Activated T-helper 1 cell treated with Interleukin-2 at 50 U/mL for 16 hours (primary cell): ENCODE measurements at regions not wholly inside any gene's neighbourhood (a gene's known extent, or its start where the extent isn't known, plus 50 kb on each side); places are given as distances from the start of the nearest gene placed in this dataset.

Source experiments
- DNase-seq: peaks from one replicate; pipeline ENCODE4 v3.0.0-alpha.2; 2020; ENCODE audit warnings: low read depth

DNA sequence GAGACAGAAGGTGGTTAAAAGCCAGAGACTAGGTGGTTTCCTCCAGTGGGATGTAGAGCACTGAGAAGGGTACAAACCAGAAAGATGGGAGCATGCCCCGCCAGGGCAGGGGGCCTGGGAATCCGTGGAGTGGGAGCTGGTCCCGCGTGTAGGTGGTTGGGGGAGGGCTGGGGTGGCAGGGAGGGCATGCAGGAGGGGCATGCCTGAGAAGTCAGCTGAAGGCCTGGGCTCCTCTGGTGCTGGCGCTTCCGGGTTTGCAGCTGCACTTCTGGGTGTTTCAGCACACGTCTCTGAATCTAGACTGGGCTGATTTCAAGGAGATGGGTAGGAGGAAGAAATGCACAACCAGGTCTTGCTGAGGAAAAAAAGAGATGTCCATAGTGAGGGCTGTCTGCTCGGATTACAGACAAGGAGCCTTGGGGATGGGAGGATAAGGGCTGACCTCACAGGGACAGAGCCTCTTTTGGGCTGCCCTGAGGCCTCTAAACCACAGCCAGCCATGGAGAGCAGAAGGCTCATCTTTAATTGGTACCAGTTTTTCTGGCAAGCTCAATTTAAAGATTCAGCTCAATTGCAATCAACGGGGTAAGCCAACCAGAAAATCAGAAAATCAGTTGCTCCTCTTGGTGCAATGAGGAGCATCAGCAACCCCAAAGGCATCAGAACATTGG lies 151.9 kb downstream of the FAM43A start:
- DNase-seq, result no peak

GRCh38 chr3:194838236-194838635 lies 152.6 kb downstream of the FAM43A start:
- DNase-seq, result no peak

DNA sequence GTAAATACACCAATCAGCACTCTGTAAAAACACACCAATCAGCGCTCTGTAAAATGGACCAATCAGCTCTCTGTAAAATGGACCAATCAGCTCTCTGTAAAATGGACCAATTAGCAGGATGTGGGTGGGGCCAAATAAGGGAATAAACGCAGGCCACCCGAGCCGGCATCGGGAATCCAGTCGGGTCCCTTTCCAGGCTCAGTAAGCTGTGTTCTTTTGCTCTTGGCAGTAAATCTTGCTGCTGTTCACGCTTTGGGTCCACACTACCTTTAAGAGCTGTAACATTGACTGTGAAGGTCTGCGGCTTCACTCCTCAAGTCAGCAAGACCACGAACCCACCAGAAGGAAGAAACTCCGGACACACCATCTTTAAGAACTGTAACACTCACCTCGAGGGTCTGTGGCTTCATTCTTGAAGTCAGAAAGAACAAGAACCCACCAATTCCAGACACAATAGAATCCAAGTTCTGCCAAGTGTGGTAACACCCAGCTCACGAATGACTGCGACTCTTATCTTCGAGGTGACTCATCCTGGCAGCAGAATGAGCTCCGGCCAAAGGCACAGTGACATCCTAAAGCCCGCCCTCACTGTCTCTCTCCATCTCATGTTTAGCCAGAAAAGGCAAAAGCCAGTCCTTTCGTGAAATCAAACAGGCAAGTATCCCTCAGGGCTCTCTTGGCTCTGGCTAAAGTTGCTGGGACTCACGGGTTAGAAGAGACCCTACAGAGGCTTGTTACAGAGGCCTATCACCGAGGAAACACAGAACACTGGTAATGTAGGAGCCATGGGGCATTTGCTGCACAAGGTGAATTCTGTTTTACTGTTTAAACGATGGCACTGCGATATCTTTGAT lies 155.2 kb downstream of the FAM43A start:
- DNase-seq, result no peak

GRCh38 chr3:194841515-194841841 lies 155.8 kb downstream of the FAM43A start:
- no peak for DNase-seq

- no peak for DNase-seq
These were observed 157.9 kb downstream of the FAM43A start for GRCh38 chr3:194843556-194843955.

GRCh38 chr3:194844046-194844445 lies 158.4 kb downstream of the FAM43A start:
- no peak for DNase-seq

DNA sequence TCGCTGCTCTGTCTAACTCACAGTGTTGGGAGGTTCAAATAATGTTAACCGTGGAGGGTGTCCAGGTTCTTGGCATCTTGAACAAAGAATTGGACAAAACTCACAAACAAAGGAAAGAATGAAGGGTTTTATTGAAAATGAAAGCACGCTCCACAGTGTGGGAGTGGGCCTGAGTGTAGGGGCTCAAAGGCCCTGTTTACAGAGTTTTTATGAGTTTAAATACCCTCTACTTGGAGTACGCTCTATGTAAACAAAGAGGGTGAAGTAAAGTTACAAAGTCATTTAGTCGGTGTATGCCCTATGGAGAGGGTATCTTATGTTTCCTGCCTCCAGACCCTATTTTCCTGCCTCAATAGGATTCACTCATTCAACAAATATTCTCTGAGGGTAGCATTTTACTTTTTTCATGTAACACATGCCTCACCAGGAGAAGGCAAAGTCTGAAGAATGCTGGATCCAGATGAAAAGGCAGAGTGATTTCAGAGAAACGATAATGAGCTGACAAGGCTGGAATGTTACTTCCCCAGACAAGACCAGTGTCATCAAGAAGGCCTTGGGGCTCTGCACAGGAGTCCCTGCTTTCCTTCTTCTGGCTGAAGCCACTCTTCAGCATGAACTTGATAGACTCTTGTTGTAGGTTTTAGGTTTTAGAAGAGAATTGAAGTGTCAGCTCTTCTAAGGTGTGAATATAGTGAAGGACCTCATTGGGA lies 163.6 kb downstream of the FAM43A start:
- DNase-seq, result no peak

GRCh38 chr3:194851254-194851653 lies 165.6 kb downstream of the FAM43A start:
- no peak for DNase-seq

DNA sequence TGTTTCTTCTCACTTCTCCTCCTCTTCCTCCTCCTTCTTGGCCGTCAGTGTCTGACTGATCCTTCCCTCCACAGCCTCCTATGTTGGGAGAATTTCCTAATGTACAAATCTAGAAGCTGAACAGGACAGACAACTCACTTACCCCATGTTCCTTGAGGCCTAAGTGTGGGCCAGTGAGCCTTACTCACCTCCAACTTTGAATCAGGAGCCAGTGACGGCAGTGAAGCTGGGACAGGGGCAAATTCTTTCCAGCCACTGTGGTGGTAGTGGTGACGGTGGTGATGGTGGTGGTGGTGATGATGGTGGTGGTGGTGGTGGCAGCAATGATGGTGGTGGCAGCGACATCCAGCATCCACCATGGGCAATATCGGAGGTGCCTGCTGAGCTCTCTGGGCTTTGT lies 166.3 kb downstream of the FAM43A start:
- DNase-seq, result no peak

GRCh38 chr3:194852345-194852744 lies 166.7 kb downstream of the FAM43A start:
- DNase-seq, result no peak

DNA sequence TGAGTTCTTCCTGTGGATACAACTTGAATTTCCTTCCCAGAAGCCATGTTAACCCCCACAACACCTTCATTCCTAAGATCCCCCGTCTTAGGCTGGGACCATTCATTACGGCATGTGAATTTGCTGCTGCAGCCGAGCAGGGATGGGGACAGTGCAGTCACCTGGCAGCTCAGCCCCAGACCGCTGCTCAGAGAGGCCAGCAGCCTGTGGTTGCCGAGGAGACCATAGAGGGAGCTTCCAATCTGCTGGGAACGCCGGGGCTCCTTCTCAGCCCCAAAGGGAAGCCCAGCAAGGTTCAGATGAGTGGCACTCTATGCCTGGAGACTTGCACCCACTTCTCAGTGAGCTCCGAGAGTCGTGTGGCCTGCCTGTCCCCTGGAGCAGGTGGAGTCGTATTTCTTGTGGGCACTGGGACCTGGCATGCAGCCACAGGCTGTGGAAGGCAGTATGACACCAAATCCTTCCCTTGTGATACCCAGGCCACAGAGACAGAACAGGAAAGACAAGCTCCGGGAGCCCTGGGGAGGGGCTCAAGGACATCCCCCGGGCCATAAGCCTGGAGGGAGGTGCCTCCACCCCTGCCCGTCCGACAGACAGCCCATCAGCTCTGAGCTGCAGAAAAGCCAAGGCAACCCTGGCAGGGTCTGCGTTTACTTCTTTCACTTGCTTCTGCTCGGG lies 167.3 kb downstream of the FAM43A start:
- no peak for DNase-seq

DNA sequence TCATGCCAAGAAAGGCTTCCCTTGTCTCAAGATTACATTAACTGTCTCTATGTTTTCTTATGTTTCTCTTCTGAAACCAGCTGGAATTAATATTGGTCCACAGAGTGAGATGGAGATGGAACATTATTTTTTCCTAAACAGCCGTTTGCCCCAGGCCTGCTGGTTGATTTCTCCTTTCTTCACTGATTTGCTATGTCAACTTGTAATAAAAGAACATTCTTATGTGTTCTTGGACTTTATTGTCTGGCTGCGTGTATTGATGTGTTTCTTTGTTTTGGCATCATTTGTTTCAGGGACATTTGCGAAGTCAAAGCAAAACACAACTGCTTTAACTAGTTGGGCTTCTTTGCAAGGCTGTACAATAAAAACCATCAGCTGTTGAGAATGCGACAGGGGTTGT lies 168.5 kb downstream of the FAM43A start:
- DNase-seq, result no peak

DNA sequence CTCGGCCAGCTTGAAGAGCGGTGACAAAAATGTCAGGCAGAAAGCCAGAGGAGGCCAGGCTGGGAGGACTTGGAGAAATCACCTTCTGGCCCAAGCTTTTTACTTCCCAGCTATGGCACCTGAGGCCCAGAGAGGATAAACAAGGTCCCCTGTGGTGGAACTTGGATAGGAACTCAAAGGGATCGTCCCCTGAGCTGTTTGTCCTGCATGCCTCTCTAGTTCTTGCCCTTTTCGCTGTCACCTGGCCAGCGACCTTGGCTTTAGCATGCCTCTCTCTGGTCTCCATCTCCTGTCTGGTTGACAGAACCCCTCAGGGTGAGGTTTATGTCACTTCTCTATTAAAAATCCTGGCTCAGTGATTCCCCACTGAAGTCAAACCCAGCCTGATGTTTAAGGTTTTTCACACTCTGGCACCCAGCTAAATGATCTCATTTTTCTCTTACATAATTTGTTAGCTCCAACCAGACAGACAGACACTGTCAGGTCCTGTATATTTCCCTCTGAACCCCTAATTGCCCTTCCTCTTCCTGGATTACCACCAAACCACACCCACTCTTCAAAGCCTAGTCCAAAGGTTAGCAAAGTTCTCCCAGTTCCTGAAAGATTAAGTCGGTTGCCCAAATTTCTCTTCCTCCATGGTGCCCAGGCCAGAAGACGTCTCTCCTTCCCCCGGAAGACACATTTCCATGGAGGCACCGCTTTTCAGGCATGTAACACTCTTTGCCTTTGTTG lies 169.1 kb downstream of the FAM43A start:
- no peak for DNase-seq

GRCh38 chr3:194856296-194856695 lies 170.6 kb downstream of the FAM43A start:
- DNase-seq, result no peak

DNA sequence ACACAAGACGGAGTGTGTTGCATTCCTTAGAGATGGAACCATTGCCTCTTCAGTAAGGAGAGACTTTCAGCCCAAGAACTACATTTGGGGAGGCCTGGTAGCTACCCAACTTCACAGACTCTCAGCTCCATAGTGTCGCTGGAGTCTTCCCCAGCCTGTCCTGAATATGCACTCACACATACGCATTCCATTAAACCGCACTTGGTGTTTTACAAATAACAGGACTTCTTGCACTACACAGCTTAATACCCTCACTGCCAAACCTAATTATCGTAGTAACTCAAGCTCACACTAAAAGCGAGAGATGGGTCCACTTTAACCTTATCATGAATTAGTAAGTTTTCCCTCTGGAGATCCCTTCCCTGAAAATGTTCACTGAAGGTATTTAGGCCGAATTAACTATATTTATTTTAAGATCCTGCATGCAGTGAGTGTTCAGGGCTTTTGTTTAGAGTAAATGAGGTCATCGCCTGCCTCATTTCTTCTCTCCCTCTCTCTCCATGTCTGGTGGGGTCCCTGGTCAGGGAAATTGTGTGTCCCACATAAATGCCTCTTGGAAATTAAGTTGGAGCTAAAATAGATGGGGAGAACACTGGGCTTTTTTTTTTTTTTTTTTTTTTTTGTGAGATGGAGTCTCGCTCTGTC lies 171.9 kb downstream of the FAM43A start:
- DNase-seq, result no peak

DNA sequence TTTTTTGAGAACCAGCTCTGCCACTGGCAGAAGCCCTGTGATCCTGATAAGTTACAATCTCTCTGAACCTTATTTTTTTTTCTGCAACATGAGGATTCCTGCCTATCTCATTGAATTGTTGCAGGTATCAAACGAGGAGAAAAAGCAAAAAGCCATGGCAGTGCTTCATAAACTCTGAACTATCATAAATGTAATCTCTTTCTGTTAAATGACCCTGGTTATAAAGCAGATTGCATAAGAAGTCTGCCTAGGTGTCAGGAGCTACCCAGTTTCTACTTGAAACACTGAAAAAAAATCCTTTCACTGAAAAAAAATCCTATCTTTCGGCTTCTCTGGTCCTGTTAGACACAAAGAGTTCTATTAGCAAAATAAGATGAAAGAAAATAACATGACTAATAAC lies 172.7 kb downstream of the FAM43A start:
- DNase-seq, result no peak

GRCh38 chr3:194860725-194861124 lies 175.0 kb downstream of the FAM43A start:
- DNase-seq, result no peak

- DNase-seq, result no peak
These were observed 175.7 kb downstream of the FAM43A start for GRCh38 chr3:194861375-194861774.

GRCh38 chr3:194865061-194865460 lies 179.4 kb downstream of the FAM43A start:
- no peak for DNase-seq

DNA sequence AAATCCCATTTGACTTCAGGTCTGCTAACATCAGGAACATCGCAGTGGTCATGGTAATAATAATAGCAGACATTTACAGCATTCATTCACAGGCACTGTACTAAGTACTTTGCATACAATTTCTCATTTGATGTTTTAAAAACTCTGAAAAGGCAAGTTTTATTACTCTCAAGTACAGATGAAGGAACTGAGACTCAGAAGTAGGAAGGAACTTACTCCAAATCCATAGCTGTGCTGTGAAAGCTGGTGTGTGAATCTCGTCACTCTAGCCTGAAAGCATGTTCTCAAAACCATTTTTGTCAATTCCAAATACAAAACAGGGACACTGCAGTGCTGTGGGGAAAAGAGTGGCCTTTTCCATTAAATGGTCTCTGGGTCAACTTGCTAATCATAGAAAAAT lies 179.9 kb downstream of the FAM43A start:
- DNase-seq, result no peak

- no peak for DNase-seq
These were observed 180.6 kb downstream of the FAM43A start for GRCh38 chr3:194866236-194866635.
